ENCODE measurements at regions not wholly inside any gene's neighbourhood (a gene's known extent, or its start where the extent isn't known, plus 50 kb on each side); places are given as distances from the start of the nearest gene placed in this dataset.

DNA sequence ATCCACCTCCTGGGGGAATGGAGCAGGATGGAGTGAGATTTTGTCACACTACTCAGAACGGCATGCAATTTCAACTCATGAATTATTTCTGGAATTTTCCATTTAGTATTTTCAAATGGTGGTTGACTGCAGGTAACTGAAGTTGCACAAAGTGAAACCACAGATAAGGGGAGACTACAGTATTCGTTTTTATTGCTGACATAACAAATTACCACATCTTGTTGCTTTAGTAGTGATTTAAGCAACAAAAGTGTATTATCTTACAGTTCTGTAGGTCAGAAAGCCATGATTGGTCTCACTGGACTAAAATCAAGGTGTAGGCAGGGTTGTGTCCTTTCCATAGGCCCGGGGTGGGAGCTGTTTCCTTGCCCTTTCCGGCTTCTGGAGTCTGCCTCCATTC is 133.4 kb upstream of the B3GAT2 start:
- H3K9me3 ChIP-seq (ENCODE audit: insufficient read depth in 2 of 2, low read depth in 1 of 2, low read length in 1 of 2): no peaks in the 10 kb centered on the region
- no peak overlapping the region for H2BK5ac ChIP-seq (ENCODE audit: low read depth, low read length)
- no peak overlapping the region for H4K5ac ChIP-seq (ENCODE audit: insufficient read length, low read depth, low read length)
- no peak overlapping the region for H2BK120ac ChIP-seq (replicated peaks; ENCODE audit: low read depth, low read length)
- no peak overlapping the region for H2BK12ac ChIP-seq (ENCODE audit: low read depth, low read length)
- no peaks in the 10 kb centered on the region for H3K79me1 ChIP-seq (ENCODE audit: low read depth, low read length)
- CTCF ChIA-PET (ENCODE audit: partially characterized antibody): no interaction called here
- no peak overlapping the region for H3K56ac ChIP-seq (replicated peaks; ENCODE audit: insufficient read length, low read depth, low read length)
- no peak overlapping the region for H3K4me3 ChIP-seq (ENCODE audit: extremely low read depth in 1 of 4, insufficient read depth in 2 of 4, low read depth in 3 of 4, low read length in 4 of 4)
- no peak overlapping the region for H2AFZ ChIP-seq (ENCODE audit: low read length)
- no peak overlapping the region for H4K8ac ChIP-seq (ENCODE audit: extremely low read depth, insufficient read depth, low read length)
- H3K4me2 ChIP-seq (ENCODE audit: insufficient read depth in 1 of 2, low read depth in 2 of 2, low read length in 2 of 2): no peak overlapping the region
- no peaks in the 10 kb centered on the region for H3K36me3 ChIP-seq (ENCODE audit: control insufficient read depth in 2 of 4, insufficient read depth in 4 of 4, low read length in 3 of 4)
- H3K27me3 ChIP-seq (replicated peaks in 1 of 4; ENCODE audit: control insufficient read depth in 3 of 4, extremely low read depth in 1 of 4, insufficient read depth in 3 of 4, low read length in 3 of 4): no peaks in the 10 kb centered on the region
- H4K91ac ChIP-seq (replicated peaks; ENCODE audit: insufficient read length, low read length): no peak overlapping the region
- no peak overlapping the region for H3K9ac ChIP-seq (replicated peaks in 1 of 4; ENCODE audit: extremely low read depth in 1 of 4, low read depth in 3 of 4, low read length in 3 of 4)
- no peak for FAIRE-seq
- no peak for DNase-seq (ENCODE audit: low read depth in 1 of 2, low spot score in 2 of 2)
- no peak overlapping the region for H2BK20ac ChIP-seq (ENCODE audit: low read length)
- H3K18ac ChIP-seq (ENCODE audit: extremely low read depth, low read length): no peak overlapping the region
- no peak overlapping the region for H3K23ac ChIP-seq (ENCODE audit: insufficient read length)
- H3K79me2 ChIP-seq (ENCODE audit: control insufficient read depth in 1 of 2, insufficient read depth in 2 of 2, low read length in 2 of 2): no peaks in the 10 kb centered on the region
- no peaks in the 10 kb centered on the region for H4K20me1 ChIP-seq (replicated peaks in 1 of 2; ENCODE audit: control insufficient read depth in 1 of 2, insufficient read depth in 2 of 2, low read length in 2 of 2)
- 90% methylated on average over 4 of the region's 4 CpGs; no CpG with 5 or more reads in 1 of the 2 experiments for WGBS, 2 experiments (ENCODE audit: extremely low coverage in 1 of 2, insufficient coverage in 1 of 2, insufficient read length in 1 of 2, insufficient replicate concordance in 2 of 2, low coverage in 1 of 2, low lambda C conversion rate in 2 of 2, missing lambda C conversion rate in 1 of 2)
- no peaks in the 10 kb centered on the region for H3K23me2 ChIP-seq (ENCODE audit: low read depth, low read length)
- no peaks in the 10 kb centered on the region; a peak in 1 of 7 replicates for H3K4me1 ChIP-seq (replicated peaks in 1 of 4; ENCODE audit: control insufficient read depth in 3 of 4, insufficient read depth in 4 of 4, low read length in 3 of 4)
- H3K4ac ChIP-seq (replicated peaks; ENCODE audit: insufficient read length, low read depth, low read length): no peak overlapping the region
- POLR2A ChIA-PET (ENCODE audit: partially characterized antibody): no interaction called here
- H2AK5ac ChIP-seq (ENCODE audit: low read depth, low read length): no peak overlapping the region
- H3K14ac ChIP-seq (ENCODE audit: insufficient read length): no peak overlapping the region
- no peak overlapping the region for H2BK15ac ChIP-seq (ENCODE audit: low read length)
- TF ChIP-seq BRCA1 (IDR thresholded peaks at IDR 0.05; ENCODE audit: low read depth, low read length): no peak
- TF ChIP-seq MAFK (IDR thresholded peaks at IDR 0.05; ENCODE audit: low read depth, low read length): peak; percentile 67; the same call in 1 of the 2 replicates
- H3K27ac ChIP-seq (ENCODE audit: low read depth, low read length): no peak overlapping the region
